ENCODE measurements at regions not wholly inside any gene's neighbourhood (a gene's known extent, or its start where the extent isn't known, plus 50 kb on each side); places are given as distances from the start of the nearest gene placed in this dataset.

DNA sequence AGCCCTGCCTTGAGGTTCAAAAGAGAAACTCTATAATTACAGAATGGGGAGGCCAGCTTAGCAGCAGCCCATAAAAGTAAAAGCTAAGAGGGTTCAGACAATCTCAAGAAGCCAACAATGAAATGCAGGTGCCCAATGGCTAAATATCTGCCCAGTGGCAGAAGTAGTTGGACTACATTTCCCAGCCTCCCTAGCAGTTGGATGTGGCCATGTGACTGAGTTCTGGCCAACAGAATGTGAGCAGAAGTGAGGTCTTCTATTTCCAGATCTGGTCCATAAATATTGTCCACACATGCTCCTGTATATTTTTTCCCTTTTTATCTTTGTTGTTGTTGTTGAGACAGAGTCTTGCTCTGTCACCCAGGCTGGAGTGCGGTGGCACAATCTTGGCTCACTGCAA is 127.9 kb upstream of the NHS start (continued):
- TF ChIP-seq, protein P1, sequence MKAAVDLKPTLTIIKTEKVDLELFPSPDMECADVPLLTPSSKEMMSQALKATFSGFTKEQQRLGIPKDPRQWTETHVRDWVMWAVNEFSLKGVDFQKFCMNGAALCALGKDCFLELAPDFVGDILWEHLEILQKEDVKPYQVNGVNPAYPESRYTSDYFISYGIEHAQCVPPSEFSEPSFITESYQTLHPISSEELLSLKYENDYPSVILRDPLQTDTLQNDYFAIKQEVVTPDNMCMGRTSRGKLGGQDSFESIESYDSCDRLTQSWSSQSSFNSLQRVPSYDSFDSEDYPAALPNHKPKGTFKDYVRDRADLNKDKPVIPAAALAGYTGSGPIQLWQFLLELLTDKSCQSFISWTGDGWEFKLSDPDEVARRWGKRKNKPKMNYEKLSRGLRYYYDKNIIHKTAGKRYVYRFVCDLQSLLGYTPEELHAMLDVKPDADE (IDR thresholded peaks at IDR 0.05), result no peak
- TF ChIP-seq CTCF (conservative IDR thresholded peaks at IDR 0.05; ENCODE audit: low read depth in 2 of 2) (no peak), ZNF331 (CRISPR knock-in tag; IDR thresholded peaks at IDR 0.05; ENCODE audit: low read depth) (no peak), NANOG (IDR thresholded peaks at IDR 0.05; ENCODE audit: borderline replicate concordance) (no peak), STAT1 (IDR thresholded peaks at IDR 0.05; ENCODE audit: unreplicated experiment) (no peak), POLR2AphosphoS5 (IDR thresholded peaks at IDR 0.05; ENCODE audit: low read depth) (no peak), EZH2phosphoT487 (IDR thresholded peaks at IDR 0.05; ENCODE audit: unreplicated experiment) (no peak), JUNB (IDR thresholded peaks at IDR 0.05; ENCODE audit: unreplicated experiment) (no peak), CREB1 (CRISPR knock-in tag; IDR thresholded peaks at IDR 0.05; ENCODE audit: low read depth) (no peak), EZH2 (IDR thresholded peaks at IDR 0.05; ENCODE audit: low read depth, unreplicated experiment) (no peak), ZNF114 (CRISPR knock-in tag; IDR thresholded peaks at IDR 0.05) (no peak)
- TF ChIP-seq, protein P2, sequence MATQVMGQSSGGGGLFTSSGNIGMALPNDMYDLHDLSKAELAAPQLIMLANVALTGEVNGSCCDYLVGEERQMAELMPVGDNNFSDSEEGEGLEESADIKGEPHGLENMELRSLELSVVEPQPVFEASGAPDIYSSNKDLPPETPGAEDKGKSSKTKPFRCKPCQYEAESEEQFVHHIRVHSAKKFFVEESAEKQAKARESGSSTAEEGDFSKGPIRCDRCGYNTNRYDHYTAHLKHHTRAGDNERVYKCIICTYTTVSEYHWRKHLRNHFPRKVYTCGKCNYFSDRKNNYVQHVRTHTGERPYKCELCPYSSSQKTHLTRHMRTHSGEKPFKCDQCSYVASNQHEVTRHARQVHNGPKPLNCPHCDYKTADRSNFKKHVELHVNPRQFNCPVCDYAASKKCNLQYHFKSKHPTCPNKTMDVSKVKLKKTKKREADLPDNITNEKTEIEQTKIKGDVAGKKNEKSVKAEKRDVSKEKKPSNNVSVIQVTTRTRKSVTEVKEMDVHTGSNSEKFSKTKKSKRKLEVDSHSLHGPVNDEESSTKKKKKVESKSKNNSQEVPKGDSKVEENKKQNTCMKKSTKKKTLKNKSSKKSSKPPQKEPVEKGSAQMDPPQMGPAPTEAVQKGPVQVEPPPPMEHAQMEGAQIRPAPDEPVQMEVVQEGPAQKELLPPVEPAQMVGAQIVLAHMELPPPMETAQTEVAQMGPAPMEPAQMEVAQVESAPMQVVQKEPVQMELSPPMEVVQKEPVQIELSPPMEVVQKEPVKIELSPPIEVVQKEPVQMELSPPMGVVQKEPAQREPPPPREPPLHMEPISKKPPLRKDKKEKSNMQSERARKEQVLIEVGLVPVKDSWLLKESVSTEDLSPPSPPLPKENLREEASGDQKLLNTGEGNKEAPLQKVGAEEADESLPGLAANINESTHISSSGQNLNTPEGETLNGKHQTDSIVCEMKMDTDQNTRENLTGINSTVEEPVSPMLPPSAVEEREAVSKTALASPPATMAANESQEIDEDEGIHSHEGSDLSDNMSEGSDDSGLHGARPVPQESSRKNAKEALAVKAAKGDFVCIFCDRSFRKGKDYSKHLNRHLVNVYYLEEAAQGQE (IDR thresholded peaks at IDR 0.05; ENCODE audit: unreplicated experiment), result no peak

DNA sequence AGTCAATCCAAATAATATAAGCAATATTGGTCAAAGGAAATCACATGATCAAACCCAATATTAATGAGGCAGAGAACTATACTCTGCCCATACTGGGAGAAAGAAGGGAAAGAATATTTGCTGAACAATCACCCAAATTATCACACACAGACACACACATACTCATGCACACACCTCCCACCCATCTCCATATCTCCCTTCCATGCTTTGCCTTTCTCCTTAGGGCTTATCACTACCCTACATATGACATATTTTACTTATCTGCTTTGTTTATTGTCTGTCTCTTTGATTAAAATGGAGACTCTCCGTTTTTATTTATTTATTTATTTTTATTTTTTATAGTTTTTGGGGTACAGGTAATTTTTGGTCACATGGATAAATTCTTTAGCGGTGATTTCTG is 112.9 kb upstream of the NHS start:
- H2AFZ ChIP-seq, result no peak overlapping the region
- no peaks in the 10 kb centered on the region for H3K36me3 ChIP-seq (ENCODE audit: insufficient read depth)
- no peak overlapping the region for H3K4me2 ChIP-seq
- no peaks in the 10 kb centered on the region for H3K27me3 Mint-ChIP-seq (ENCODE audit: insufficient read depth, low read depth, poor library complexity)
- no peaks in the 10 kb centered on the region for H3K4me1 ChIP-seq (ENCODE audit: insufficient read depth)
- H3K27ac ChIP-seq (ENCODE audit: low read depth), result no peak overlapping the region
- no peak for TF ChIP-seq ZNF114 (CRISPR knock-in tag; IDR thresholded peaks at IDR 0.05)
- H3K79me2 ChIP-seq (replicated peaks; ENCODE audit: insufficient read depth), result no peaks in the 10 kb centered on the region
- no peaks in the 10 kb centered on the region for H4K20me1 ChIP-seq (replicated peaks; ENCODE audit: insufficient read depth)
- no peaks in the 10 kb centered on the region for H3K27me3 ChIP-seq (ENCODE audit: insufficient read depth)
- no peak for DNase-seq (ENCODE audit: low spot score)
- no peak overlapping the region for H3K4me3 Mint-ChIP-seq
- H3K4me3 ChIP-seq, result no peak overlapping the region
- no peak overlapping the region for H3K27ac Mint-ChIP-seq
- no peaks in the 10 kb centered on the region for H3F3A ChIP-seq (replicated peaks; ENCODE audit: low read depth)
- H3K9me3 Mint-ChIP-seq, result peaks cover 21% of the 10 kb centered on the region
- H3K36me3 Mint-ChIP-seq (ENCODE audit: low read depth), result peaks cover 6% of the 10 kb centered on the region
- no peak for ATAC-seq
- H3K4me1 Mint-ChIP-seq, result no peaks in the 10 kb centered on the region
- H3K9me2 ChIP-seq (ENCODE audit: insufficient read depth), result no peaks in the 10 kb centered on the region

All from GM23338 (cell line).